ELF-1 (cell line): ENCODE measurements at regions not wholly inside any gene's neighbourhood (a gene's known extent, or its start where the extent isn't known, plus 50 kb on each side); places are given as distances from the start of the nearest gene placed in this dataset.

Source experiments
- DNase-seq: peaks from one replicate; pipeline ENCODE4 v3.0.0-alpha.2; 2016; ENCODE audit warnings: low read depth, low spot score

DNA sequence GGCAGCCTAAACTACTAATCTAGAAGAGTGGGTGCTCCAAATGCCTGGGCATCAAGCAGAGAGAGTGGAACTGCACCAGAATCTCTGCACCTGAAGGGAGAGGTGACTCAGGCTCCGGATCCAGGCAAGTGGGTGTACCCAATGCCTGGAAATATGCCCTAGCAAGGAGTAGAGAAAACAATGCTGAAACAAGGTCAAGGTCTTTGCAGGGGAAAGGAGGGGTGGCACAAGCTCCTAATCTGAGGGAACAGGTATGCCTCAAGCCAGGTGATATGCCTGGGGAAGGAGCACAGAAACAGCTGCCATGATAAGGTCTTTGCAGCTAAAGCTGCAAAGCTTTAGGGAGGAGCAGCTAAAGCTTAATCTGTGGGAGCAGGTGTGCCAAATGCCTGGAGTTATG is 136.0 kb upstream of the KITLG start:
- no peak for DNase-seq

DNA sequence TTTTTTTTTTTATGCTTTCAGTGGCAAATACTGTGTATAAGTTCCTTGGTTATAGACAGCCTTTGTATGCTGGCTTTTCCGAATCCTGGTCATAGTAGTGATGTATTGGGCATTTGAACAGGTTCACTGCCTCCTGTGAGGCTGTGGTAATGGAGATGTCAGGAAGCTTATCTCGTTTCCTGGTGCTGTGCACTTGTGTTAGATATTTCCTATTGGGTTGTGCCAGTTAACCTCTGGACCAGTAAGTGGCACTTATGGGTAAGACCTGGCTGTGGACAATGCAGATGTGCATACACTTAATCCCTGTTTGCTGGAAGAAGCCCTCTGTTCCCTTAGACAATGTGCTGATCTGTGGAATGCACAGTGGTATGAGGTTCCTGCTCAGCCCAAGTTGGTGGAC is 135.4 kb upstream of the KITLG start:
- DNase-seq = no peak

DNA sequence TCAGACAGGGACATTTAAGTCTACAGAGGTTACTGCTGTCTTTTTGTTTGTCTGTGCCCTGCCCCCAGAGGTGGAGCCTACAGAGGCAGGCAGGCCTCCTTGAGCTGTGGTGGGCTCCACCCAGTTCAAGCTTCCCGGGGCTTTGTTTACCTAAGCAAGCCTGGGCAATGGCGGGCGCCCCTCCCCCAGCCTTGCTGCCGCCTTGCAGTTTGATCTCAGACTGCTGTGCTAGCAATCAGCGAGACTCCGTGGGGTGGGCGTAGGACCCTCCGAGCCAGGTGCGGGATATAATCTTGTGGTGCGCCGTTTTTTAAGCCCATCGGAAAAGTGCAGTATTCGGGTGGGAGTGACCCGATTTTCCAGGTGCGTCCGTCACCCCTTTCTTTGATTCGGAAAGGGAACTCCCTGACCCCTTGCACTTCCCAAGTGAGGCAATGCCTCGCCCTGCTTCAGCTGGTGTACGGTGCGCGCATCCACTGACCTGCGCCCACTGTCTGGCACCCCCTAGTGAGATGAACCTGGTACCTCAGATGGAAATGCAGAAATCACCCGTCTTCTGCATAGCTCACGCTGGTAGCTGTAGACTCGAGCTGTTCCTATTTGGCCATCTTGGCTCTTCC is 134.1 kb upstream of the KITLG start:
- peak; percentile 85 for DNase-seq

GRCh38 chr12:88707800-88708199 is 127.5 kb upstream of the KITLG start:
- no peak for DNase-seq

GRCh38 chr12:88706286-88706685 is 126.0 kb upstream of the KITLG start:
- no peak for DNase-seq

DNA sequence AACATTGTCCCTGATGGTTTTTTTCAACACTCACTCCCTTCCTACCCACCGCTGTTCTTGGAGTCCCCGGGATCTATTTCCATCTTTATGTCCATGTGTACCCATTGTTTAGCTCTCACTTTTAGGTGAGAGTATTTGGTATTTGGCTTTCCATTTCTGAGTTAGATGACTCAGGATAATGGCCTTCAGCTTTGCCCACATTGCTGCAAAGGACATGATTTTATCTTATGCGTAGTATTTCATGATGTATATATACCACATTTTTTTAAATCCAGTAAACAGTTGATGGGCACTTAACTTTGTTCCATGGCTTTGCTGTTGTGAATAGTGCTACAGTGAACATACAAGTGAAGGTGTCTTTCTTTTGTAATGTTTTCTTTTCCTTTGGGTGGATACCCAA is 123.5 kb upstream of the KITLG start:
- DNase-seq = no peak

DNA sequence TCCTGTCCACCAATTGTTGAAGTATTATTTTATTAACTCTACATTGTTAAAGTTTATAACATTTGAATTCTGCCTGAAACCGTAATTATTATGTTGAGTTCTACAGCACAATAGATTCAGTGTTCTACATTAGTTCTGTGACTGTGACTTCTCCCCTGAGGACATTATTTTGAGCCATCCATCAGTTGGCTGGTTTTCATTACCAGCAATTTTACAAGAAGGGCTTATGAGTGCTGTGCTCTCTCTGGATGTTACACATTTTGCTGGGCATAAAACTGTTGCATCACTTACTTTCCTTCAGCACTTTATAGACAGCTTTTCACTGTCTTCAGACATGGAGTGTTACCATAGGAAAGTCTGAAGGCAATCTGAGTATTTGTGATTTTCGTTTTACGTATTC is 118.2 kb upstream of the KITLG start:
- no peak for DNase-seq

GRCh38 chr12:88693837-88694445 is 113.7 kb upstream of the KITLG start:
- DNase-seq = no peak

GRCh38 chr12:88691811-88692210 is 111.5 kb upstream of the KITLG start:
- no peak for DNase-seq

DNA sequence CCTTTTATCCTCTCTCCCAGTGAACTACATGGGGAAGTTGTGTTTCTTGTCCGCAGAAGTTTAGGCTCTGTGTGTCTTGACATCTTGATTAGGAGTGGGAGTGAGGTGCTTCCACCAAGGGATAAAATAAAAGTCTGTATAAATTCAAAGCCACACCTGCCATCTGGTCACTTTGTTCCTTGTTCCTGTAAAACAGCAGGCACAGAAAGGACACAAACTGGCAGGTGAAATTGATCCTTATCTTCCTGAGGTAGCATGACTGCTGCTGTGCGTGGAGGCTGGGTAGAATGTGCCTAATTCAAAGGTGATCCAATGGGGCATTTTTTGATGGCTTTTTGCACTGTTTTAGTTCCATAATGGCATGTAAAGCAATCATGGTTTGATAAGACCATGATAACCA is 104.3 kb upstream of the KITLG start:
- DNase-seq = no peak

GRCh38 chr12:88684170-88684569 is 103.9 kb upstream of the KITLG start:
- no peak for DNase-seq

DNA sequence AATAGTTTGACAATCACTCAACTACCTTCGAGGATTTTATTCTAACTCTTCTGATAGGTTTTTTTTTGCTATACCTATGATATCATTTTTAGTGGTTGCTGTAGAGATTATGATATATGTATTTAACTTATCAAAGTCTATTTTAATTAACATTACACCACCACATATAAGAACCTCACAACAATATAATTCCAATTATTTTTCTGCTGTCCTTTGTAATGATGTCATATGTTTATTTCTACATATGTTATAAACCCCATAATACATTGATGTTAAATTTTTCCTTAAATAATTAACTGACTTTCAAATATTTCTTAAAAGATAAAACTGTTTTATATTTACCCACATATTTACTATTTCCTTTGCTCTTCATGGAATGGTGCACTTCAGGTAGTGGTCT is 103.4 kb upstream of the KITLG start:
- no peak for DNase-seq

DNA sequence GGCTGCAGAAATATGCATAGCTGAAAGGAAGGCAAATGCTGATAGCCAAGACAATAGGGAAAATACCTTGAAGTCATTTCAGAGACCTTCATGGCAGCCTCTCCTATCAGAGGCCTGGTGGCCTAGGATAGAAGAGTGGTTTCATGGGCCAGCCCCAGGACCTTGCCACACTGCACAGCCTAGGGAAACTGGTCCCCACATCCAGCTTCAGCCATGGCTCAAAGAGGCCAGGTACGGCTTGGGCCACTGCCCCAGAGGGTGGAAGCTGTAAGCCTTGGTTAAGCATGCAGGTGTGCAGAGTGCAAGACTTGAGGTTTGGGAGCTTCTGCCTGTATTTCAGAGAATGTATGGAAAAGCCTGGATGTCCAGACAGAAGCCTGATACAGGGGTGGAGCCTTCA is 101.0 kb upstream of the KITLG start:
- no peak for DNase-seq

- no peak for DNase-seq
These were observed 97.2 kb upstream of the KITLG start for GRCh38 chr12:88677464-88677863.

GRCh38 chr12:88667615-88668014 is 87.3 kb upstream of the KITLG start:
- DNase-seq = peak; percentile 63

- no peak for DNase-seq
These were observed 84.8 kb upstream of the KITLG start for GRCh38 chr12:88665071-88665470.

GRCh38 chr12:88662961-88663360 is 82.7 kb upstream of the KITLG start:
- no peak for DNase-seq

GRCh38 chr12:88662093-88662492 is 81.8 kb upstream of the KITLG start:
- DNase-seq = no peak

- DNase-seq = no peak
These were observed 77.7 kb upstream of the KITLG start for GRCh38 chr12:88658009-88658408.

GRCh38 chr12:88650715-88651114 is 70.4 kb upstream of the KITLG start:
- no peak for DNase-seq

GRCh38 chr12:88648625-88649024 is 68.4 kb upstream of the KITLG start:
- no peak for DNase-seq

DNA sequence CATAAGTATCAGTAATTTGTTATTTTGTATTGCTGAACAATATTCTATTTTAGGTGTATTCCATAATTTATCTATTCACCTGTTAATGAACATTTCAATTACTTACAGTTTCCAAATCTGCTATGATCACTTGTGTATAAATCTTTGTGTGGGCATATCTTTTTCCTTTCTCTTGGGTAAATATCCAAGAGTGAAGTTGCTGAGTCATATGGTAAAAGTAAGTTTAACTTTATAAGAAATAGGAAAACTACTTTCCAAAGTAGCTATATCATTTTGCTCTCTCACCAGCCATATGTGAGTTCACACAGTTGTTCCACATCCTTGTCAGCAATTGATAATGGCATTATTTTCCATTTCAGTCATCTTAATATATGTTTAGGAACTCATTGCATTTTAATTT is 66.6 kb upstream of the KITLG start:
- no peak for DNase-seq

DNA sequence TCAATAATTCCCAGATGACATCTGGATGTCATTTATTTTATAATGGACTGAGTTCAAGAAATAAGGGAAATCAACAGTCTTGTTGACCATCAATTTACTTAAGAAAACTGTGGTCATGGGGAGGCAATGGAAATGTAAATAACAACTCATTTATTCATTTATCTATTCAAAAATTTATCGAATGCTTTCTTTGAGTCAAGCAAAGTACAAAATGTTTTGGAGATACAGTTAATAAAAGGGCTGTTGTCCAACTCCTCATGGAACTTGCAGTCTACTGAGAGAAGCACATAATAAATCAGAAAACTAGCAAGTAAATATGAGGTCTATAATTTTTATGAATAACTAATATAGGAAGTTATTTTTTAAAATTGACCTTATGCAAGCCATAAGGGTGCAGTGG is 65.5 kb upstream of the KITLG start:
- DNase-seq = no peak
